ENCODE measurements at regions not wholly inside any gene's neighbourhood (a gene's known extent, or its start where the extent isn't known, plus 50 kb on each side); places are given as distances from the start of the nearest gene placed in this dataset.

- H3K4me3 ChIP-seq = no peak overlapping the region
- TF ChIP-seq POLR2AphosphoS5 (IDR thresholded peaks at IDR 0.05) = no peak
- no peak for TF ChIP-seq POLR2A (IDR thresholded peaks at IDR 0.05)
- TF ChIP-seq EP300 (IDR thresholded peaks at IDR 0.05) = no peak
- no peak for TF ChIP-seq CTCF (IDR thresholded peaks at IDR 0.05)
- no peaks in the 10 kb centered on the region for H3K36me3 ChIP-seq
- H3K9me3 ChIP-seq = no peaks in the 10 kb centered on the region
- WGBS, 5 donors = 71 to 86% (median 80%) methylated on average over 7 of the region's 7 CpGs
- intact Hi-C loops (cut with DNase I; ENCODE audit: low total_unique reads) = no loop called here
- H3K27ac ChIP-seq = no peak overlapping the region
- no peaks in the 10 kb centered on the region for H3K27me3 ChIP-seq
- no peak for DNase-seq
- H3K4me1 ChIP-seq = no peaks in the 10 kb centered on the region
Measured at GRCh38 chrX:121949041-121949760, 901.8 kb downstream of the GLUD2 start.

- Histone ChIP-seq H3K27me3 (no peaks in the 10 kb centered on the region), H3K4me3 (no peak overlapping the region), H3K27ac (no peak overlapping the region), H3K36me3 (no peaks in the 10 kb centered on the region), H3K9me3 (no peaks in the 10 kb centered on the region), H3K4me1 (no peaks in the 10 kb centered on the region)
- no peak for DNase-seq
- intact Hi-C loops (cut with DNase I; ENCODE audit: low total_unique reads) = no loop called here
- TF ChIP-seq EP300 (IDR thresholded peaks at IDR 0.05) = no peak
- no peak for TF ChIP-seq CTCF (IDR thresholded peaks at IDR 0.05)
- TF ChIP-seq POLR2A (IDR thresholded peaks at IDR 0.05) = no peak
- TF ChIP-seq POLR2AphosphoS5 (IDR thresholded peaks at IDR 0.05) = no peak
Measured at GRCh38 chrX:121958886-121959285, 911.5 kb downstream of the GLUD2 start.

- Histone ChIP-seq H3K4me3 (no peak overlapping the region), H3K36me3 (no peaks in the 10 kb centered on the region), H3K4me1 (no peaks in the 10 kb centered on the region), H3K27ac (no peak overlapping the region), H3K9me3 (peaks cover 0 to 17% (median 4%) of the 10 kb centered on the region in 4 donors), H3K27me3 (no peaks in the 10 kb centered on the region)
- intact Hi-C loops (cut with DNase I; ENCODE audit: low total_unique reads) = no loop called here
- TF ChIP-seq CTCF (IDR thresholded peaks at IDR 0.05) (no peak), POLR2AphosphoS5 (IDR thresholded peaks at IDR 0.05) (no peak), POLR2A (IDR thresholded peaks at IDR 0.05) (no peak), EP300 (IDR thresholded peaks at IDR 0.05) (no peak)
- 61 to 92% (median 77%) methylated on average over 2 of the region's 2 CpGs for WGBS, 5 donors
- no peak for DNase-seq
Measured at GRCh38 chrX:121975671-121976070, 928.3 kb downstream of the GLUD2 start.

- Histone ChIP-seq H3K9me3 (no peaks in the 10 kb centered on the region), H3K4me1 (no peaks in the 10 kb centered on the region), H3K4me3 (no peak overlapping the region), H3K27me3 (no peaks in the 10 kb centered on the region), H3K27ac (no peak overlapping the region), H3K36me3 (no peaks in the 10 kb centered on the region)
- 64 to 94% (median 90%) methylated on average over 1 of the region's 1 CpG for WGBS, 5 donors
- no peak for DNase-seq
- TF ChIP-seq EP300 (IDR thresholded peaks at IDR 0.05) = no peak
- TF ChIP-seq CTCF (IDR thresholded peaks at IDR 0.05) = no peak
- no peak for TF ChIP-seq POLR2AphosphoS5 (IDR thresholded peaks at IDR 0.05)
- TF ChIP-seq POLR2A (IDR thresholded peaks at IDR 0.05) = no peak
- intact Hi-C loops (cut with DNase I; ENCODE audit: low total_unique reads) = no loop called here
Measured at GRCh38 chrX:121987163-121987562, 939.8 kb downstream of the GLUD2 start.
